Activated CD4-positive, alpha-beta T cell treated with anti-CD3 and anti-CD28 coated beads, Interleukin-2, amount 10 ng/mL, durations not matched to agents 24 days and 14 days (primary cell): ENCODE measurements at regions not wholly inside any gene's neighbourhood (a gene's known extent, or its start where the extent isn't known, plus 50 kb on each side); places are given as distances from the start of the nearest gene placed in this dataset.
"Not testable (repeated sequence)": the region's sequence is repeated elsewhere in the genome, so short reads cannot be mapped to it uniquely, and the experiment has no call there.

Experiments used
- DNase-seq: peaks from one replicate; pipeline ENCODE4 v3.0.0; 2022
- H3K27ac Mint-ChIP-seq: one replicate; pipeline ENCODE4 v1.8.0; 2022; ENCODE audit warnings: mild to moderate bottlenecking, mixed read lengths
- H3K27me3 Mint-ChIP-seq: one replicate; pipeline ENCODE4 v1.8.0; 2022; ENCODE audit warnings: mixed read lengths
- H3K36me3 Mint-ChIP-seq: one replicate; pipeline ENCODE4 v1.8.0; 2022; ENCODE audit warnings: low read depth, mild to moderate bottlenecking, mixed read lengths
- H3K4me1 Mint-ChIP-seq: one replicate; pipeline ENCODE4 v1.8.0; 2021; ENCODE audit warnings: mixed read lengths
- H3K4me3 Mint-ChIP-seq: one replicate; pipeline ENCODE4 v1.8.0; 2022; ENCODE audit warnings: mild to moderate bottlenecking, moderate library complexity, mixed read lengths
- H3K9me3 Mint-ChIP-seq: one replicate; pipeline ENCODE4 v1.8.0; 2021; ENCODE audit warnings: mixed read lengths
- intact Hi-C: fragments of 100-400 bp; cut with micrococcal nuclease; formaldehyde crosslinking; loops from one replicate; pipeline ENCODE4 v1.15.1; 2023

DNA sequence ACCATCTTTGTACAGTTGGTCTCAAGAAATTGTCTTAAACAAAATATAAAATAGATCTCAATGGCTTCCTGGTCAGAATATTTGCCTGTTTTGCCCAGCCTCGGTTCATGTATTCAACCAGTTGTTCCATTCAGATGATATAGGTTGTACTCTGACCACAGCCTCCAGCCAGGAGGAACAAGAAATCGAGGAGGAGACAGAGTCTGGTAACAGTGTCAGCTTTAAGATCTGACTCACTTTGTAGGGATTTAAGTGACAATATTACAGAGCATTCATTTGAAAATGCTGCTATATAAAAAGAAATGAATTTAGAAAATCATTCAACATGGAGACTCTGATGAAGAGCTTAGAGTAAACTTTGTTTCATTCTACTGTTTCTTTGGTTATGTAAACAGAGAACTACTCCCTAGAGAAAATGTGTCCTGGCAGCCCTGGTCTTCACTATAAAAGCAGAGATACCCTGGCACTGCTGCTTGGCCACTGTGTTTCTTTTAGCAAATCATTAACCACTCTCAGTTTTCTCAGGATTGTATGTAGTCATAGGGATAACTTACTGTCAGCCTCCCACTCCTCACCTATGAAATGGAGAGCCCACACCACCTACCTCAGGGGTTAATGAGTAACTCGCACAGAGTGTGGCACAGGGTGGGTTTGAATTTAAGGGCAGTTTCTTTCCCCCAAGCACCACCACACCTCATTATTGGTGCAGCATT is 53.5 kb downstream of the PAGE2 start:
- no peaks in the 10 kb centered on the region for H3K4me1 Mint-ChIP-seq
- H3K27ac Mint-ChIP-seq: no peak overlapping the region
- no peaks in the 10 kb centered on the region for H3K27me3 Mint-ChIP-seq
- intact Hi-C loops: no loop called here
- no peaks in the 10 kb centered on the region for H3K9me3 Mint-ChIP-seq
- DNase-seq: no peak
- H3K4me3 Mint-ChIP-seq: no peak overlapping the region
- H3K36me3 Mint-ChIP-seq: no peaks in the 10 kb centered on the region

DNA sequence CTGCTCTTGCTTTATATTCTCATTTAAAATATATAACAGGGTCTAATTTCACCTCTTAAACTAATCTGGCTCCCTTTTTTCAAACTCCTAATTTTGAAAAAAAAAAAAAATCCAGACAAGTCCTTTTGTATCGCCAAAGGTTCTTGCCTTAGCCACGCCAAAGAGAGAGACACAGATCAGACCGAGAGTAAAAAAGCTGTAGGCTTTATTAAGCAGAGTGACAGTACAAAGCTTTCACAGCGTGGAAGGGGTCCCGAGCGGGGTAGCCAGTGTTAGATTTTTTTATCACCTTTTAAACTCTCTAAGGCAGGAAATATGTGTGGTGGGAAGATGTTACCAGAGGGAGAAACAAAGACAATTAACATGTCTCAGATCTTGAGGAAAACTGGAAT is 54.1 kb downstream of the PAGE2 start:
- intact Hi-C loops: no loop called here
- no peak overlapping the region for H3K4me3 Mint-ChIP-seq
- no peaks in the 10 kb centered on the region for H3K36me3 Mint-ChIP-seq
- no peak for DNase-seq
- no peak overlapping the region for H3K27ac Mint-ChIP-seq
- H3K27me3 Mint-ChIP-seq: no peaks in the 10 kb centered on the region
- H3K4me1 Mint-ChIP-seq: no peaks in the 10 kb centered on the region
- H3K9me3 Mint-ChIP-seq: no peaks in the 10 kb centered on the region

- no peaks in the 10 kb centered on the region for H3K36me3 Mint-ChIP-seq
- no peaks in the 10 kb centered on the region for H3K27me3 Mint-ChIP-seq
- H3K4me3 Mint-ChIP-seq: no peak overlapping the region
- H3K9me3 Mint-ChIP-seq: no peaks in the 10 kb centered on the region
- intact Hi-C loops: no loop called here
- no peak for DNase-seq
- H3K27ac Mint-ChIP-seq: no peak overlapping the region
- no peaks in the 10 kb centered on the region for H3K4me1 Mint-ChIP-seq
These were observed 54.8 kb downstream of the PAGE2 start for GRCh38 chrX:55143621-55144020.

DNA sequence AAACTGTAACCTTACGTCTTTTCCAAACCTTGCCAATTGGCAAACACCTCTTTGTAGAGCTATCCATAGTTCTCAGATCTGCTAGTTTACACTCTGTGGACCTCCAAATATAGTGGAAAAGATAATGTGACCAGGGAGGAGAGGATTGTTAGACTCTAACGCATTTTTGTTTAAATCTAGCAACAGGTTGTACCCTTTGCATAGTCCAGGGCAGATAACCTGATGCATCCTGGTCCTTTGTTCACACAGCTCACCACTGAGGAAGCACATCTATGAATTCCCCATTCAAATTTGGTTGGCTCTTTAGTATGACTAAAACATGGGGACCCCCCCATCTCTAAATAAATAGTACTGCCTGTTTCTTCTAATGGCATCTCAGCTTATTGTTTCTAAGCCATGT is 55.9 kb downstream of the PAGE2 start:
- H3K9me3 Mint-ChIP-seq: no peaks in the 10 kb centered on the region
- H3K36me3 Mint-ChIP-seq: no peaks in the 10 kb centered on the region
- H3K27ac Mint-ChIP-seq: no peak overlapping the region
- intact Hi-C loops: no loop called here
- H3K27me3 Mint-ChIP-seq: no peaks in the 10 kb centered on the region
- DNase-seq: no peak
- no peaks in the 10 kb centered on the region for H3K4me1 Mint-ChIP-seq
- H3K4me3 Mint-ChIP-seq: no peak overlapping the region

DNA sequence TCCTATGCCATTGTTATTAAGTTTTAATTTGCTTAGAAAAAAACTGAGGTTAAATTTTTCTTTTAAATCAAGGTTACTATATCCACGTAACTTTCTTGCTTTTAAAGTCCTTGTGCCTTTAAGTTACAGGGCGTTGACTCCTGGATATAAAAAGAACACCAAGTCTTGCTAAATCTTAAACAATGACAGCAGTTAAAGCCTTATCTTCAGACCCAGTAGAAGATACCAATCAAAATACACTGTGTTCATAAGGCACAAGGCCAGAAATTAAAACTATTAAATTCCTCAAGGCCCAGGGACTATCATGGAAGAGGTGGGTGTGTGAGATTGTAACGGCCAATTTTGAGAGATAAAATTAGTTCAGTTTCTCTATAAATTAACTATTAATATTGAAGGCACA is 60.4 kb downstream of the PAGE2 start:
- no peak for DNase-seq
- Mint-ChIP-seq H3K27me3 (no peaks in the 10 kb centered on the region), H3K36me3 (no peaks in the 10 kb centered on the region), H3K4me1 (no peaks in the 10 kb centered on the region), H3K27ac (no peak overlapping the region), H3K4me3 (no peak overlapping the region), H3K9me3 (no peaks in the 10 kb centered on the region)
- intact Hi-C loops: no loop called here

DNA sequence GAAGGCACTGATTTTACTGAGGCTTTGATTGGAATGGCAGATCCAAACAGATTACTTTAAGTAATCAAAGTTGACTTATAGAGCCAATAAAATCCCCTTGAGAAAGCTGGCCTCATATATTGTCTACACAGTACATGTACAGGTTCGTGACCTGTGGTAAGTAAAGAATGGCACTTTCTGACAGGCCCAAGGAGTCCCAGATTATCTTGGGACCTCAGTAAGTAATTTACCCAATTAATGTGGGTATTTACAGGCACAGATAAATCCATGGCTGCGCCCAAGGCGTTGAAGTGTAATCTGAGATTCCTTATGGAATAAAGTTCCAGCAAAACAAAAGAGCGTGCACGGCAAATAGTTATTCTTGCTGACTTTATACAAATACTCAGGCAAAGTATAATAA is 62.4 kb downstream of the PAGE2 start:
- Mint-ChIP-seq H3K36me3 (peaks cover 3% of the 10 kb centered on the region), H3K4me3 (no peak overlapping the region), H3K27me3 (no peaks in the 10 kb centered on the region), H3K27ac (no peak overlapping the region), H3K9me3 (no peaks in the 10 kb centered on the region), H3K4me1 (no peaks in the 10 kb centered on the region)
- no peak for DNase-seq
- intact Hi-C loops: no loop called here

GRCh38 chrX:55159551-55159950 is 60.6 kb upstream of the PAGE5 start:
- peak overlapping the region; percentile 90 for H3K4me3 Mint-ChIP-seq
- no peaks in the 10 kb centered on the region for H3K9me3 Mint-ChIP-seq
- H3K27ac Mint-ChIP-seq: peak overlapping the region; percentile 15
- no peak for DNase-seq
- peaks cover 10% of the 10 kb centered on the region for H3K4me1 Mint-ChIP-seq
- intact Hi-C loops: no loop called here
- H3K36me3 Mint-ChIP-seq: peaks cover 4% of the 10 kb centered on the region
- H3K27me3 Mint-ChIP-seq: peaks cover 6% of the 10 kb centered on the region

DNA sequence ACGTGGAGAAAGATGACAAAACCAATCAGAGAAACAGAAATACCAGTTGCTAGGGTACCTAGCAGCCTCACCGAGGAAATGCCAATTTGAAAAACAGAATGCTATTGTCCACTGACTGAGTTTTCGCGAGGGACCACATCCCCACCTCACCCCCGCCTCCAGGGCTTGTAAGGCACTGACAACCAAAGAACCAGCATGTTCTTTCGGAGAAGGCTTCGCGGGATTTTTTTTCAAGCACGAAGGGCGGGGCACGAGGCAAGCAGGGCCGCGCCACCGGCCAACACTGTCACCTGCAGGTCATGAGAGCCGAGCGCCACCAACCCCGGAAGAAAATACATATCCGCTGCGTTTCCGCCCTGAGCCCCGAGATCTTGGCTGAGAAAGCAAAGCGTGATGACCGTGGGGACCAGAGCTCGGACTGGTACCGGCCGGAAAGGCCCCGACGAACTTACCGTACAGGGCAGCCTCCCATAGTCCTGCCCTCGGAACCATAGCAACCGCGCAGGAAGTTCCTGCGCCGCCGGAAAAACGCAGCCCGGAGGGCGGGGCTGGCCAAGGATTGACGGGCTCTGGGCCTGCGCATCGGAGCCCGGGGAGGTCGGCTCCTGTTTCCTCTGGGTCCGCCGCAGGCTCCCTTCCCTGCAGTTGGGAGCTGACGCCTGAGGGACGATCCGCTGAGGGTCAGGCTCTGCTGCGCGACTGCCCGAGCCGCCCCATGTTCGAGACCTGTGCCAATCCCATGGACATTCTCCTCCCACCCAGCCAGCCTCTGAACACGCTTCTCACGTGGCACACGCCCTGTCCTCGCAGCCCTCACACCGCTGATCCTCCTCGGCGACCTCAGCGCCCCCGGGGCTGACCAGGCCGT is 59.2 kb upstream of the PAGE5 start:
- peaks cover 13% of the 10 kb centered on the region for H3K27me3 Mint-ChIP-seq

GRCh38 chrX:55161581-55161980 is 58.6 kb upstream of the PAGE5 start:
- Mint-ChIP-seq H3K4me3 (peak overlapping the region; percentile 90), H3K27me3 (peaks cover 17% of the 10 kb centered on the region), H3K4me1 (peaks cover 10% of the 10 kb centered on the region), H3K27ac (peak overlapping the region; percentile 97), H3K36me3 (peaks cover 1% of the 10 kb centered on the region), H3K9me3 (no peaks in the 10 kb centered on the region)
- intact Hi-C loops: loop anchor here (1.0 to 5.0 kb wide), 6 partner anchors 161 to 1119 kb away; partner anchors contain the start of genes APEX2, PHF8 and TSR2
- DNase-seq: no peak

More for the DNA sequence above, 59.2 kb upstream of the PAGE5 start:
- Mint-ChIP-seq H3K36me3 (peaks cover 1% of the 10 kb centered on the region), H3K4me3 (peak overlapping the region; percentile 90), H3K27ac (peak overlapping the region; percentile 97), H3K4me1 (peaks cover 10% of the 10 kb centered on the region), H3K9me3 (no peaks in the 10 kb centered on the region)
- DNase-seq: peak; percentile 96
- intact Hi-C loops: loop anchor here (1.0 to 5.0 kb wide), 6 partner anchors 161 to 1119 kb away; partner anchors contain the start of genes APEX2, PHF8 and TSR2

- Mint-ChIP-seq H3K4me3 (no peak overlapping the region), H3K4me1 (peaks cover 10% of the 10 kb centered on the region), H3K36me3 (peaks cover under 1% of the 10 kb centered on the region), H3K9me3 (no peaks in the 10 kb centered on the region), H3K27me3 (peaks cover 17% of the 10 kb centered on the region), H3K27ac (no peak overlapping the region)
- no peak for DNase-seq
- intact Hi-C loops: loop anchor here (5.0 kb wide), 3 partner anchors 721 to 1121 kb away; partner anchors contain the start of genes PHF8 and TSR2
These were observed 57.0 kb upstream of the PAGE5 start for GRCh38 chrX:55163171-55163570.

DNA sequence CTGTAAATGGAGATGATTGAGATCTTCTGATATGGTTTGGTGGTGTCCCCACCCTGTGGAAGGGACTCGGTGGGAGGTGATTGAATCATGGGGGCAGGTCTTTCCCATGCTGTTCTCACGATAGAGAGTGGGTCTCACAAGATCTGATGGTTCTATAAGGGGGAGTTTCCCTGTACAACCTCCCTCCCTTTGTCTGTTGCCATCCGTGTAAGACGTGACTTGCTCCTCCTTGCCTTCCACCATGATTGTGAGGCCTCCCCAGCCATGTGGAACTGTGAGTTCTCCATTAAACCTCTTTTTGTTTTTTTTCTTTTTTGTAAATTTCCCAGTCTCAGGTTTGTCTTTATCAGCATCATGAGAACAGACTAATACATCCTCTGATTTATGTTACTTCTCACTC is 55.1 kb upstream of the PAGE5 start:
- DNase-seq, H3K9me3 Mint-ChIP-seq, H3K27ac Mint-ChIP-seq, H3K4me3 Mint-ChIP-seq, intact Hi-C loops, H3K4me1 Mint-ChIP-seq, H3K36me3 Mint-ChIP-seq: not testable (repeated sequence)
- peaks cover 17% of the 10 kb centered on the region for H3K27me3 Mint-ChIP-seq

DNA sequence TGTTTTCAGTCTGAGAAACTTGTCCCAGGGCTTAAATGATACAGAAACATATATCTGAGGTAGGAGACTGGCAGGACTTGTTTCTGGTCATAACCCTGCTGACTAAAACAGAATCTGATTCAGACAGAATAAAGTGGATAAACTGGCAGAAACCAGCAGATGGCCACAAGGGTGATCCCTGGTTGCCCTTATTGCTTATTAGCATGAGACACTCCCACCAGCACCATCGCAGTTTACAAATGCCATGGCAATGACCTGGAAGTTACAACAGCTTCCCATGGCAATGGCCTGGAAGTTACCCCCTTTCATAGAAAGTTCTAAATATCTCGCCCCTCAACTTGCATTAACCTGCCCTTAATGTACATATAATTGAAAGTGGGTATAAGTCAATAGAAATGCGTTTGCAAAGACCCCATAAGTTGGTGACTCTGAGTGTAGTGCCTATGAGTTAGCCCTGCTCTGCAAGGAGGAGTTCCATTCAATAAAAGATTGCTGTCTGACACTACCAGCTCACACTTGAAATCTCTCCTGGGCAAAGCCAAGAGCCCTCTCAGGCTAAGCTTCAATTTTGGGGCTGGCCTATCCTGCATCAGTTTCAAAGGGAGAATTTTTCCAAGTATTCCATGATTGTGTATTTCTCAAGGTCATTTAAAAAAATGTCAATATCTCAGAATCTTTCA is 52.9 kb upstream of the PAGE5 start:
- no peak for DNase-seq
- no peak overlapping the region for H3K4me3 Mint-ChIP-seq
- no peaks in the 10 kb centered on the region for H3K9me3 Mint-ChIP-seq
- H3K27ac Mint-ChIP-seq: no peak overlapping the region
- H3K27me3 Mint-ChIP-seq: peaks cover 17% of the 10 kb centered on the region
- no peaks in the 10 kb centered on the region for H3K4me1 Mint-ChIP-seq
- H3K36me3 Mint-ChIP-seq: no peaks in the 10 kb centered on the region
- intact Hi-C loops: no loop called here

- no peak for DNase-seq
- Mint-ChIP-seq H3K27me3 (peaks cover 16% of the 10 kb centered on the region), H3K36me3 (no peaks in the 10 kb centered on the region), H3K4me3 (no peak overlapping the region), H3K27ac (no peak overlapping the region), H3K4me1 (no peaks in the 10 kb centered on the region), H3K9me3 (no peaks in the 10 kb centered on the region)
- intact Hi-C loops: no loop called here
These were observed 52.2 kb upstream of the PAGE5 start for GRCh38 chrX:55167901-55168300.

GRCh38 chrX:55169782-55170181 is 50.4 kb upstream of the PAGE5 start:
- intact Hi-C loops: no loop called here
- H3K36me3 Mint-ChIP-seq: no peaks in the 10 kb centered on the region
- H3K9me3 Mint-ChIP-seq: peaks cover 3% of the 10 kb centered on the region
- H3K4me3 Mint-ChIP-seq: no peak overlapping the region
- DNase-seq: no peak
- H3K4me1 Mint-ChIP-seq: no peaks in the 10 kb centered on the region
- no peak overlapping the region for H3K27ac Mint-ChIP-seq
- H3K27me3 Mint-ChIP-seq: peaks cover 9% of the 10 kb centered on the region
